ENCODE measurements at regions not wholly inside any gene's neighbourhood (a gene's known extent, or its start where the extent isn't known, plus 50 kb on each side); places are given as distances from the start of the nearest gene placed in this dataset.

DNA sequence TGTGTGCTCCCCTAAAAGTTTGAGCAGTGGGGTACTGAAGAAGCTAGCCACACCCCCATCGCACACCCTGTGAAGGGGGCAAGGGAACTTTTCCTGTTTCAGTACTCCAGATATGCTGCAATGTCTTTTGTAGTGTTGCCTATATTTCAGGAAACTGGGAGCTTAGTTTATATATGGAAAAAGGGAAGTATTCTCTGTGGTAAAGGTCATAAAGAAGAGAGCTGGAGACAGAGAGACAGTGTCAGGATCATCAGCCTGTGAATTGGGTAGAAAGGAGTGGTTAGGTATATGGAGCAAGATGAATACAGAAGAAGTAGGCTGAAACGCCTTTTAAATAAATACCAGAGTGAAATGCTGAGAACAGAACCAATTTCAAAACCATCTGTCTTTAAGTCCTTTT, 82.2 kb upstream of the C9orf72 start:
- no peak for TF ChIP-seq CTCF (IDR thresholded peaks at IDR 0.05; ENCODE audit: low read depth, low read length)
- TF ChIP-seq EZH2phosphoT487 (IDR thresholded peaks at IDR 0.05; ENCODE audit: low read depth): no peak
